ENCODE measurements at regions not wholly inside any gene's neighbourhood (a gene's known extent, or its start where the extent isn't known, plus 50 kb on each side); places are given as distances from the start of the nearest gene placed in this dataset.

DNA sequence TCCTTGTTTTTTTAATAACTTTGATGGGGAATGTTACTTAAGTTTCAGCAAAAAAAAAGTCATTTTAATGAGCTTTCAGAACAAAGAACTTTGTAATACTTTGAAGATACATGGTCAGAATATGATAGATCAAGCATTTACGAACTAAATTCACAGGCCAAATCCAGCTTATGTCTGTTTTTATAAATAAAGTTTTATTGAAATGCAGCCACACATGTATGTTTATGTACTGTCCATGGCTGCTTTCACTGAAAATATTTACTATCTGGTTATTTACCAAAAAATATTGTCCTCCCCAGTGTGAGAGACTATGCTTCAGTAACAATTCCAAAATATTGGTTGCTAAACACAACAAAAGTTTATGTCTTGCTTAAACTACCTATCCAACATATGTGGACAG, 366.7 kb downstream of the PIK3R1 start:
- DNase-seq (ENCODE audit: low read depth): no peak

DNA sequence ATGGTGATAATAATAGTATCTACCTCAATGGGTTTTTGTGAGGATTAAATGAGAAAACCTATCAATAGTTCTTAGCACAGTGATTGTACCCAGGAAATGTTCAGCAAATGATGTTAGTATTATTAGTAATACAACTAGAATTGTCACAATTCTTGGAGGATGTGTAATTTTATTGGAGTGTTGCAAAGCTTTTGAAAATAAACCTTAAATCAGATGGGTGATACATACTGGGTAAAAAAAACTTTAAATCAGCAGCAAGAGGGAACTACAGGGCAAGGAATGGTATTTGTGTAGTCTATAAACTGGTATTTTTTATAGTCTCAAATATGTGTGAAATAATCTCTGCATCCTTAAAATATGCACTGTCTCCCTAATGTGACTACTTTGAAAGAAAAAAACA, 371.6 kb downstream of the PIK3R1 start:
- peak; percentile 4 for DNase-seq (ENCODE audit: low read depth)

DNA sequence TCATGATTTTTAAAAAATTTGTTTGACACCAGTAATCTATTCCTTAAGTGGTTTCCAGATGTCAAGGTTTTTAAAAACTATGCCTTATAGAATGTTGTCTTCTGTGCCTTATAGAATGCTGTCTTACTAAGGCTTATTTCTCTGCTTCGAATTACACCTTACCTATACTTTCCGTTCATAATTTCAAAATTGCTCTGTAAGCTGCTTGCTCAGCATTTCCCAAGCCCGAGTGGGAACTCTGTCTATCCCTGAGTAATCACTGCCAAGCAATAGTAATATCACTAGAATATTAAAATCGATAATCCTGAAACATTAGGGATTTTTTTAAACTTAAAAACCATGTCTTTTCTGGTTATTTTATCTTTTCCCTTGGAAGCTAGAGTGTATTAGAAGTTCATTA, 376.3 kb downstream of the PIK3R1 start:
- DNase-seq (ENCODE audit: low read depth): no peak

DNA sequence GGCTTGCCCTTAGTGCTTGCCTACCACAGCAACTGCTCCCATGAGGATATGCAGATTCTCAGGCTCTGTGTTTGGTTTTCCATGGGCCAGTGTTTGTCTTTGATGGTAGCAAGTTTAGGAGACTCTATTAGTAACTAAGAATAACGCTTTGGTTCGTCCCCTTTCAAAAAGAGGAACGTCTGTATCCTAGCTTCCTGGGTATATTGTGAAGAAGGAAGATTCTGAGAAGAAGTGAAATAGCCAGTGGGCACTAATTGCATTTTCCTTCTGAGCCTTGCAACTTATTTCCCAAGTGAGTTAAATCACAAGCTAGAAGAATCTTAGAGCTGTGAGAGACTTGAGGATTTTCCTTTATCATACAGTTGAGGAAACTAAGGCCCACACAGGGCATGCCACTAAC, 376.8 kb downstream of the PIK3R1 start:
- DNase-seq (ENCODE audit: low read depth): no peak

DNA sequence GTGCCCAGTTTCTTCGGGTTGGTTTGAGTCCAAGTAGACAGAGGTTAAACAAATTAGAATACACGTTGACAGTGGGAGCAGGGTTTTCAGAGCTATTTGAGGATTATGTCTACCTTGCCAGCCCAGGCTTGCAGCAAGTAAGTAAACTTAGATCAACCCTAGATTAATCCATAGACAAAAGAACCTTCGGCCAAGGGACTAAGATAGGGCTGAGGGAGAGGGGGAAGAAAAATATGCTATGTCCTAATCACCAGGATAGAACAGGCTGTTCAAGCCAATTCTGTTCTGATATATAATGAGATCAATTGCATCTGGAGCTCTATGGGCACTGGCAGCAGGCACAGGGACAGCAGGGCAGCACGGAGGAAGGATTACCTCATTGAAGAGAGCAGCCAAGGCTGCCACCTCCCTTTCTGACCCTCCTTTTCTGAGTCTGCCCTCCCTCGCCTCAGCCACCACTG, 377.7 kb downstream of the PIK3R1 start:
- no peak for DNase-seq (ENCODE audit: low read depth)

DNA sequence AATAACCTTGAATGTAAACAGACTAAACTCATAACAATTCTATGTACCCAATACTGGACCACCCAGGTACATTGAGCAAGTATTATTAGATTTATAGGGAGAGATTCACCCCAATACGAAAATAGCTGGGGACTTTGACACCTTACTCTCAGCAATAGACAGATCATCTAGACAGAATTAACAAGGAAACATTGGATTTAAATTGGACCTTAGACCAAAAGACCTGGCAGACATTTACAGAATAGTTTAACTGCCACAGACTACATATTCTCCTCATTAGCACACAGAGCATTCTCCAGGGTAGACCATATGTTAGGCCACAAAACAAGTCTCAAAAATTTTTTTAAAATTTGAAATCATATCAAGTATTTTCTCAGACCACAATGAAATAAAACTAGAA, 397.4 kb downstream of the PIK3R1 start:
- DNase-seq (ENCODE audit: low read depth): no peak

DNA sequence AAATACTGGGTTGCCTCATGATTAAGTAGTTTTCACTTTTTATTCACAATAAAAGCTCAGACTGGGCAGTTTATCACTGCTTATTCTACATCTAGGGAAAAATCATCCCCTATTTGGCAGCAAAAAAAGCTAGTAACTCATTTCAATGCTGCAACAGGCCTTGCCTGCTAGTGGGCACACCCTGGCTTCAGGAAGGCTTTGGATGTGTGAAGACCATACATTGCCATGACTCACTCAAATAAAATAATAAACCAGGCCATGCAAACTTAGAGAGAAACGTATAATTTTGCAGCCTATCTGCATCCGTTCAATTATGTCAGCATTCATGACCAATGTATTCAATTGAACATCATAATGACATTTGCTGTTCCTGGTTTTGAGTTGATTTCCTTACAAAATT, 402.9 kb downstream of the PIK3R1 start:
- no peak for DNase-seq (ENCODE audit: low read depth)

DNA sequence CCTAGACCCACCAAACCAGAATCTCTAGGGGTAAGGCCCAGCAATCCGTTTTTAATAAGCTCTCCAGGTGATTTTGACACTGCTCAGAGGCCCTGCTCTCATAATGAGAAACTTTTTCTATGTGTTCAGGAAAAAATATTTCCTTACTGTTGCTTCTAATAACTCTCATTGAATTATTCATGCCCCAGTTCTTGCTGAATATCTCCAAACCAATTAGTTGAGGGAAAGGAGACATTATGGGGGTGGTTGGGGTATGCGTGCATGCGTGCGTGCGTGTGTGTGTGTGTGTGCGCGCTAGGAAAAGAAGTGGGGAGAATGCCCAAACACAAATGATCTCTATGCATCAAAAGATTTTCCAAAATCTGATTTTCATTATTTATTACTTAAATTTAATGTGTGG, 411.4 kb downstream of the PIK3R1 start:
- no peak for DNase-seq (ENCODE audit: low read depth)

DNA sequence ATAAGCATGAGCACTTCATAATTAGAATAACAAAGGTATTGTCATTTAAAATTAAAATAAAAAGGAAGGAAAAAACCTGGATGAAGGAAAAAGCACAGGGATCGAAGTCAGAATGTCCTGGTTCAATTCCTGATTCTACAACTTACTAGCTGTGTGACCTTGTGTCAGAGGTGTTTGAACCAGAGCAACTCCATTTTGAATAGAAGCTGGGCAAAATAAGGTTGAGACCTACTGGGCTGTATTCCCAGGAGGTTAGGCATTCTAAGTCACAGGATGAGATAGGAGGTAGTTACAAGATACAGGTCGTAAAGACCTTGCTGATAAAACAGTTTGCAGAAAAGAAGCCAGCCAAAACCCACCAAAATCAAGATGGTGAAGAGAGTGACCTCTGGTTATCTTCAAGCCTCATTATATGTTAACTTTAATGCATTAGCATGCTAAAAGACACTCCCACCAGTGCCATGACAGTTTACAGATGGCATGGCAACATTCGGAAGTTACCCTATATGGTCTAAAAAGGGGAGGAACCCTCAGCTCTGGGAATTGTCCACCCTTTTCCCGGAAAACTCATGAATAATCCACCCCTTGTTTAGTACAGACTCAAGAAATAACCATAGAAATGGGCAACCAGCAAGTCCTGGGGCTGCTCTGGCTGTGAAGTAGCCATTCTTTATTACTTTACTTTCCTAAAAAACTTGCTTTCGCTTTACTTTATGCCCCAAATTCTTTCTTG, 412.7 kb downstream of the PIK3R1 start:
- DNase-seq (ENCODE audit: low read depth): no peak

DNA sequence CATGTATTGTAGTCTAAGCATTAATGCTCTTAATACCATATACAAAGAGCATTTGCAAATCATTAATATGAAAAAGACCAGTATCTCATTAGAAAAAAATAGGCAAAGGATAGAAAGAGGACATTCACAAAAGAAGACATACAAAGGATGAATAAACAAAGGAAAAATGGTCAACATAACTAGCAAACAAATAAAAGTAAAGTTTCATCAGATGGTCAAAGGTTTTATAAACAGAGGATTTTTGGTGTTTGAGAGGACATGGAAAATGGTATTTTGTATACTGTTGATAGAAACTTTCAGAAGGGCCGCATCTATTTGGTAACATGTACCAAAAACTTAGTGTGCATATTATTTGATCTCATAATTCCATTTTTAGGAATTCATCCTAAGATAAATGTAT, 414.8 kb downstream of the PIK3R1 start:
- no peak for DNase-seq (ENCODE audit: low read depth)

DNA sequence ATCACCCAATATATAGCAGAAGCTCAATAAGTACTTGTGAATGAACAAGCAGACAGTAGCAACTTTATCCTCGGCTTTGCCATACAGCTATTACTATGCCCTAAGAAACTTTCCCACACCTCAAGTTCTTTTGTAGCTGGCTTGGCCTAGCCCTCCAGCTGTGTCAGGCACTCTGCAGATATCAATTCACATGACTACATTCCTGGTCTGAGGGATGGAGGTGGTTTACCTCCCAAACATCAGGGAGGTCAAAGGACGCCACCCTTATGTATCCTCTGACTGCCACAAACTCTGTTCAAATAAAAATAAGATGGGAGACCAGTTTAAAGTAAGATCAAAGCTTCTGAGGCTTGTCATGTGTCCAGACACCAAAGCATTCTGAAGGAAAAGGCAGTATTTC, 416.3 kb downstream of the PIK3R1 start:
- DNase-seq (ENCODE audit: low read depth): no peak

DNA sequence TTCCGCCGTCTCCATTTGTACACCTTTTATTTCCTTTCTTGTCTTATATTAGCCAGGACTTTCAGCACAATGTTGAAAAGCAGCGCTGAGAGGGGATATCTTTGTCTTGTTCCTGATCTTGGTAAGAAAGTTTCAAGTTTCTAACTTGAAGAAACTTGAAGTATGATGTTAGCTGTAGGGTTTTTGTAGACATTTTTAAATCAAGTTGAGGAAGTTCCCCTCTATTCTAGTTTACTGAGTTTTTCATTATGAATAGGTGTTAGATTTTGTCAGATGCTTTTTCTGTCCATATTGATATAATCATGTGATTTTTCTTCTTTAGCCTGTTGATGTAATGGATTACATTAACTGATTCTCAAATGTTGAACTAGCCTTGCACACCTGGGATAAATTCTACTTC, 425.7 kb downstream of the PIK3R1 start:
- DNase-seq (ENCODE audit: low read depth): no peak

DNA sequence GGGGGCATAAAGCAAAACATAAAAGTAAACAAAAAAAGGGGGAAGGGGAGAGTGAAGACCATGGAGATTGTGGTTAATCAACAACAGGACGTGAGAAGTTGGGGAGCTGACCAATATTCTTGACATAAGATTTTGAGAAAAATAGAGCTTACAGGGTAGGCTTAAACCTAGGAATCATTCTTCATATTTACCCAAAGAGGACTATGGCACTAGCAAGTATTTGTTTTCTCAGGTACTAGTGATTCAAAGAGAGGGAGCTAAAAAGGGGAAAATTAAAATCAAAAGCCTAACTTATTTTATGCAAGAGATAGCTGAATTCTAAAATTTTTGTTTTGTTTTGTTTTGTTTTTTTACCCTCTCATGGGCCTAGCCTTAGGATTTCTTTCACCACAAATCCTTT, 427.5 kb downstream of the PIK3R1 start:
- no peak for DNase-seq (ENCODE audit: low read depth)

DNA sequence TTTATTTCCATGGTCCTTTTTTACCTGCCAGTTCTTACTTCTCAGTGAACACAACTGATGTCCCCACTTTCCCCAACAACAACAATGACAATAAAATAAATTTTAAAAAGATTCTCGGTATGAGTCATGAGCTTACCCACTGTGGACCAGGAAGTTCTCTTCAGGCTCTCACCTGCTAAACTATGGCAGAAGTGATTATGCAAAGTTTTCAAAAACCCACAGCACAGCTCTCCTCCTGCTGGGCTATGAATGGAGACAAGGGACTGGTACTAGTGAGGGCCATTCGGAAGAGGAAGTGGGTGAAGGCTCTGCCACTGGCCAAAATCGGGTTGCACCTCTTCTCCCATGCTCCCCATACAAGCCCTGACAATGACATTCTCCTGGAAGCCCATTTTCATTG, 429.4 kb downstream of the PIK3R1 start:
- DNase-seq (ENCODE audit: low read depth): no peak

DNA sequence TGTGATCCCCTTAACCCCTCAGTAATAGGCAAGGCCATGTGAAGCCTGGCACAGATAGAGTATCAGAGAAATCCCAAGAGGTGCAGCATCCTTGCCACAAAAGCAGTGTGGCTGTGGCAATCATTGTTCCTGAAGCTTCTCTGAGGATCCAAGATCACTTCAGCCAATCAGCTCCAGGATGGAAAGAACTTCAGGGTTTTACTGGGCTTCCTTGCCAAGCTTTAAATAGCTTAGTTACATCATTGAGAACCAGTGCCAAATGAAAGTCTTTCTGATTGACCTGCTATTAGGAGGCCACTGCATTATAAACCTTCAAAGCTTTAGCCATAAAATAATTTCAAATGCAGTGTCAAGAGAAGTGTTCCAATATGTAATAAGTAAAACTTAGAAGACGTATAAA, 430.6 kb downstream of the PIK3R1 start:
- peak; percentile 9 for DNase-seq (ENCODE audit: low read depth)

DNA sequence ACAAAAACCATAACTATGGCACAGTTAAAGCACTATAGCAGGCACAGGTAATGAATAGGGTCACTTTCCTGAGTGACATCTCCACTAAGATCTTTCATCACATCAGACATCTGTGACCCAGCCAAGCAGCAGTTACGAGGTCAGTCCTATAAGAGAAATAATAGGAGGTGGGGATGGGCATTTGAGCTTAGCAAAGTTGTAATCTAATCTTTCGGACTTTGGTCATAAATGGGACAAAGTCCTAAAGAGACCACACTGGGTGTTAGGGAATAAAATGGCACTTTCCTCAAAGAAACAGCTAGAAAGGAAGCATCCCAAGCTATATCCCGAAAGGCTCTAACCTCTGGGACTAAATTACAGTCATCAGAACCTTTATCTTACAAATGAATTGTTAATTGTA, 432.2 kb downstream of the PIK3R1 start:
- DNase-seq (ENCODE audit: low read depth): no peak

DNA sequence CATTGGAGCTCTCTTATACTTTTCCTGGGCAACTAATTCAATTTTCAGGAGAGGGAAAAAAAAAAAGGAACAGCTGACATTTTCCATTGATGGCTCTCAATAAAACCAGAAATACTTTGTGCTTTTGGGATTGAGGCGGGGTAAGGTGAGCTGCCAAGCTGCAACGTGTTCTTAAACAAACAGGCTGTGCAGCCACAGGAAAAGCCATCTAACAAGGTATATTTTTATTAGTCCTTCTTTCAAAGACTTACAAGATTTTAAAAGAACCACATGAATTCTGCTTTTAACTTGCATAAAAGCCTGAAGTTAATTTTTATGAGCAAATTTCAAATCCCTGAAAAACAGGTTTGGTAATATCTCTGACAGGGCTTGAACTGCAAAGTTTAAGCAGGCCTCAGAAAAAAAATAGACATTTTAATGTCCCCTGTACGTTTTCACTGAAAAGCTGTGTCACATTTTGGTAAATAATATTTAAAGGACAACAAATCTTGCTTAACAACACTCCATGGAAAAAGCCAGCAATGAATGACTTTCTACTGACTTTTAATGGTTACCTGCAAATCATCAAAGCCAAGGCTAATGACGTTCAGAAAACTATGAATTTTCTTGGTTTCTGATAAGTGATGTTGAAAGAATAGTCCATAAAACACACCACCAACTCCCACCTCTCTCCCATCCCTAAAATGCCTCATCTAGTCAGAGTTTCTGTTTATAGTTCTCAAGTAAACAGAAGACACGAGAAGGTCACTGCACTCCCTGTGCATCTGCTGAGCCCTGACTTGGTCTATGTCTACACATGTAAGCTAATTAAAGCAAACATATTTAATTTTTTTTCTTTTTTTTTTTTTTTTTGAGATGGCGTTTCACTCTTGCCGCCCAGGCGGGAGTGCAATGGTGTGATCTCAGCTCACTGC, 433.6 kb downstream of the PIK3R1 start:
- DNase-seq (ENCODE audit: low read depth): no peak

DNA sequence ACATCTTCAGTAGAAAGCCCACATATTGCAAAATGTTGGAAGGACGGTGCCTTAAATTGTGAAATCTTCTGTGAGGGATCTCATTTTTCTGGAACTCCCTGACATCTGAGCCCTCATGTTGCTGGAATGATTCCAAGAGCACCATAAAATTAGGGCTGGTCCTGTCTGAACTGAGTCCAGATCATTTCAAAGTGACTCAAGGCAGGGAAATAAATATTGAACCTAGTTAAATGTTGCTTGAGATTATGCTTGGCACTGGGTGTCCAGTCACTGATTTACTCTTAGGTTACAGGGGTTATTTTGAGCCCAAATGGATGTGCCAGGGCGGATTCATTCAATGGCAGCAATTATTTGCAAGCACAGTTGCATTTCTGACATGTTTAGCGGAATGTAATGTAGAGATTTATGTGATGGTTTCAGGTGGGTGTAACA, 437.0 kb downstream of the PIK3R1 start:
- peak; percentile 72 for DNase-seq (ENCODE audit: low read depth)

DNA sequence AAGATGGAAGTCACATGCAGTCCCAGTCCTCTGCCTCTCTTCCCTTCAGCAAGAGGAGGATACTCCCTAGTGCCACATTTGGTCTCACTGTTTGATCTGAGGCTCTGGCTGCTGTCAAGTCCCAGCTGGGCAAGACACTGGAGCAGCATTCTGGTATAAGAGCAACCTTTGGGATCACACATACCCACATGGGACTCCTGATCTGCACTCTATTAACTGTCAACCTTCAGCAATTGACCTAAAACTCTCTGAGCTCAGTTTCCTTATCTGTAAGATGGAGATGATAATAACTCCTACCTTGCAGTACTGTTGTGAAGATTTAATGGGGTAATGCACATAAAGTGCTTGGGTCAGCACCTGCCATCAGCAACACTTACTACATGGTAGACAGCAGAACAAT, 437.9 kb downstream of the PIK3R1 start:
- no peak for DNase-seq (ENCODE audit: low read depth)

DNA sequence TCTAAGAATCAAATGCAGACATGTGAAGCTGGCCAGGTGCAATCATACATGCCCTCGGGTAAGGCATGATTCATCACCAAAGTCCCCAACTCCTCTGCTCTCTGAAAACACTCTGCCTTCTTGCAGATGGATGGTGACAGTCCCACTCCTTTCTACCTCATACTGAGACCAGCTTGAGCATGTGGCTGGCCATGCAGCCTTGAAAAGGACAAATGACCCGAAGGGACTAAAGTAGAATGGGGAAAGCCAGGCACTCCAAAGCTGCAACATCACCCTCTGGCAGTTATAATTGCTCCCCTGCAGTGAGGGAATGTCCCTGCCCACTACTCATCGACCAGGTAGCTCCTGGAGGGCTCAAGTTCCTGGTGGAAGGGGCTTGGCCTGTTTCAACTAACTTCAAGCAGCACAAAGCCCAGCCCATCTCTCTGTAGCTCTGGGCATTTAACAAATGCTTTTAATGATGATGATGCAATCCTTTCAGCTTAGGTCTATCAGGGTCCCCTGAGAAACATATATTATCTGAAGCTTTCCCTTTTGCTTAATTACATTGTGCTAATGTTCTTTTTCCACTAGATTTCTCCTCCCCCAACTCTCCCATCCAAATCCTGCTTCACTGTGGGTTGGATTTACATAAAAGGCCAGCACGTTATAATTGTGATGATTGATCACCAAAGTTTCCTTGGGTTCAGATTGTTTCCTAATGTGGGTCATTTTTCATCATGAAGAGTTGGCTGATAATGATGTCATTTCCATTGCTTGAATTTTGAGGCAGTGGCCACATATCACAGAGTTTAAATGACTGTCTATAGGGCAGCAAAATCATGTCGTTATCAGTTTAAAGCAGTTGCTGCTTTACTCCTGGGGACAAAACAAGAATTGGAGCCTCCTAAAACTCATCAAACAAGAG, 436.5 kb upstream of the SLC30A5 start:
- DNase-seq (ENCODE audit: low read depth): no peak

DNA sequence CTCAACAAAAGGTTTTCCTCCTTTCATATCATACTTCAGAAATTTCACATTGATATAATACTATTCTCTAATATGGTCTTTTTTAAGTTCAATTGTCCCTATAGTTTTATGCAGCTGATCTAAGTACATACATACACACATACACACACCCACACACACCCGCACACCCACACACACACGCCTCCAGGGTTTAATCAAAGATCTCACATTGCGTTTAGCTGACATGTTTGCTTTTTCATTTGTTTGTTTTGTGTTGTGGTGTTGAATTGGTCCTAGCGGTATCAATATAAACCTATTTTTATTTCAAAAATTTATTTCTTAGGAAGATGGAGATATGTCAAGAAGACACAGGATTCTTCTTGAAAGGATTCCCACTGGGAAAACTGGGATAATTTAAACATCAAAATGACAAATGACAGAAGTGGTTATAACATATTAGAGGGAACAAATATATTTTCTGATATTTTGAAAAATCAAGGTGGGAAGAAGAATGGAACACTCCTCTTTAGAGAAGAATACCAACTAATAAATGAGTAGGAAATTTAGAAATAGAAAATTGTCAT, 434.9 kb upstream of the SLC30A5 start:
- DNase-seq (ENCODE audit: low read depth): no peak

DNA sequence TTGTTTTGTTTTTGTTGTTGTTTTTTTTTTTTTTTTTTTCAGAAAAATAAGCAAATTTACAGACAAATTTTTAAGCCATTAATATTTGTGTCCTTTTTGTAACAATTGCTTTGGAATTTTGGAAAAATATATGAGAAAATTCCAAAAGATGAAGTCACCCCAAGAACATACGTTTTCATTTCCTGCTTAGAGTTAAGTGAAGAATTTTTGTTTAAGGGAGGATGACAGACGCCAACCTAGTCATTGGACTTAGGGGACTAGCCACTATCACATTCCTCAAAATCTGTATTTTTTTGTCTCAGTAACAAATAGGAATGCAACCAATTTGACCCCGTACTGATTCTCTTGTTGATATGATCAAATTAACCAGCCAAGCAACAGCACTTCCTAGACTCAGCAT, 433.9 kb upstream of the SLC30A5 start:
- DNase-seq (ENCODE audit: low read depth): no peak

Data from stromal cell of bone marrow (primary cell).